HepG2 (cell line): ENCODE measurements at regions not wholly inside any gene's neighbourhood (a gene's known extent, or its start where the extent isn't known, plus 50 kb on each side); places are given as distances from the start of the nearest gene placed in this dataset.

Experiments
- ATAC-seq: fragments of 200-7000 bp; cut with Tn5 transposase; 3 replicates; pipeline ENCODE4 v1.9.1; 2020; ENCODE audit warnings: mild to moderate bottlenecking, moderate library complexity
- BruUV-seq: library from RNA; stranded (reverse); fragments of 400-500 nt; replicated peaks from 2 replicates; lab custom pipeline; 2021; lab: Mats Ljungman, UMichigan
- CTCF ChIA-PET: fragments of 300-600 bp; formaldehyde crosslinking; extraction: SDS; loops from one replicate; lab custom pipeline; 2021; ENCODE audit warnings: low total read pairs, inconsistent platforms, low intra/inter-chr PET ratio; lab: Yijun Ruan, JAX
- POLR2A ChIA-PET: fragments of 350-600 bp; sonication (Branson Sonifier 250); formaldehyde crosslinking; loops from one replicate; lab custom pipeline; 2020; ENCODE audit warnings: antibody characterized with exemption, inconsistent platforms; lab: Yijun Ruan, JAX
- DNase-seq: peaks from one replicate; pipeline ENCODE4 v3.0.0-alpha.2; 2015; ENCODE audit warnings: low spot score
- FAIRE-seq: peaks from 3 replicates; lab custom pipeline; 2011; peaks lifted over from hg19 to GRCh38; lab: Jason Lieb, UNC
- H2AFZ ChIP-seq: one replicate; pipeline ENCODE4 v1.6.1; 2011; ENCODE audit warnings: low read length, inconsistent platforms
- H3K27ac ChIP-seq: fragments of 300-600 bp; 3 replicates; pipeline ENCODE4 v1.8.0; 2011; ENCODE audit warnings: mixed run types, mild to moderate bottlenecking, mixed read lengths, low read length, inconsistent platforms; ENCODE audit not compliant: insufficient read depth; ENCODE audit errors: extremely low read length
- H3K27me3 ChIP-seq, 2 experiments: fragments of 200-600 bp in 1 of 2; 2 replicates in 1 of 2; 3 replicates in 1 of 2; pipeline versions ENCODE4 v1.6.0 to v1.8.0; 2011; ENCODE audit warnings: low read length in 2 of 2, mild to moderate bottlenecking in 2 of 2, moderate library complexity in 2 of 2, inconsistent platforms in 1 of 2; ENCODE audit not compliant: insufficient read depth in 2 of 2, control insufficient read depth in 1 of 2
- H3K36me3 ChIP-seq, 2 experiments: fragments of 200-600 bp in 1 of 2; replicated peaks in 1 of 2; 2 replicates in 1 of 2; 3 replicates in 1 of 2; pipeline versions ENCODE4 v1.5.1 to v1.8.0; 2011; ENCODE audit warnings: low read length in 2 of 2, inconsistent platforms in 1 of 2; ENCODE audit not compliant: insufficient read depth in 2 of 2, control insufficient read depth in 1 of 2
- H3K4me1 ChIP-seq: 2 replicates; pipeline ENCODE4 v1.5.1; 2012; ENCODE audit warnings: low read length, inconsistent platforms; ENCODE audit not compliant: insufficient read depth
- H3K4me2 ChIP-seq: 2 replicates; pipeline ENCODE4 v1.6.0; 2011; ENCODE audit warnings: low read depth, low read length, inconsistent platforms
- H3K4me3 ChIP-seq, 3 experiments: fragments of 200-600 bp in 1 of 3; sonication (generic), shearing (Covaris generic) in 1 of 3; replicated peaks in 1 of 3; 2 replicates each; pipeline ENCODE4 v1.5.1; 2011 to 2016; ENCODE audit warnings: low read length in 3 of 3, inconsistent platforms in 2 of 3, low read depth in 2 of 3, mild to moderate bottlenecking in 2 of 3, control low read depth in 1 of 3, mixed read lengths in 1 of 3; ENCODE audit not compliant: insufficient read depth in 1 of 3
- H3K79me2 ChIP-seq: one replicate; pipeline ENCODE4 v1.6.1; 2011; ENCODE audit warnings: low read length, inconsistent platforms; ENCODE audit not compliant: insufficient read depth
- H3K9ac ChIP-seq: 2 replicates; pipeline ENCODE4 v1.6.0; 2011; ENCODE audit warnings: mild to moderate bottlenecking, low read depth, low read length, inconsistent platforms; ENCODE audit not compliant: insufficient read depth
- H3K9me3 ChIP-seq: 2 replicates; pipeline ENCODE4 v1.5.1; 2012; ENCODE audit warnings: mild to moderate bottlenecking, low read length
- H4K20me1 ChIP-seq: 2 replicates; pipeline ENCODE4 v1.6.0; 2011; ENCODE audit warnings: inconsistent platforms, mild to moderate bottlenecking, low read length, moderate library complexity; ENCODE audit not compliant: insufficient read depth
- ESRRA ChIP-seq: sonication (generic); formaldehyde crosslinking; IDR thresholded peaks from 2 replicates; pipeline ENCODE4 v1.5.1; 2020; ENCODE audit warnings: mild to moderate bottlenecking, low read depth, missing genetic modification reagents
- MZF1 ChIP-seq: sonication (generic); formaldehyde crosslinking; IDR thresholded peaks from 2 replicates; pipeline ENCODE4 v1.8.1; 2023; ENCODE audit warnings: mild to moderate bottlenecking, missing genetic modification reagents, borderline replicate concordance
- PITX1 ChIP-seq: sonication (generic); formaldehyde crosslinking; IDR thresholded peaks from 2 replicates; pipeline ENCODE4 v1.5.1; 2020; ENCODE audit warnings: mild to moderate bottlenecking, missing genetic modification reagents
- PRDM4 ChIP-seq: sonication (generic); formaldehyde crosslinking; IDR thresholded peaks from 2 replicates; pipeline ENCODE4 v1.9.0; 2021; ENCODE audit warnings: missing genetic modification reagents, borderline replicate concordance
- SIX4 ChIP-seq: sonication (generic); formaldehyde crosslinking; IDR thresholded peaks from 2 replicates; pipeline ENCODE4 v1.4.0; 2020; ENCODE audit warnings: missing genetic modification reagents
- SP1 ChIP-seq, 2 experiments: fragments of 450-650 bp in 1 of 2; sonication (generic) in 1 of 2; formaldehyde crosslinking in 1 of 2; IDR thresholded peaks; 2 replicates each; pipeline versions ENCODE4 v1.4.0 to v1.6.1; 2016 to 2020; ENCODE audit warnings: missing genetic modification reagents in 1 of 2
- SUZ12 ChIP-seq: fragments of 150-350 bp; IDR thresholded peaks from 2 replicates; pipeline ENCODE4 v1.6.1; 2014; ENCODE audit warnings: low read depth, low read length
- TBP ChIP-seq: sonication (generic); formaldehyde crosslinking; IDR thresholded peaks from 2 replicates; pipeline ENCODE4 v1.5.0; 2020; ENCODE audit warnings: missing genetic modification reagents
- TBX3 ChIP-seq: fragments of 450-650 bp; IDR thresholded peaks from 2 replicates; pipeline ENCODE4 v1.6.1; 2017; ENCODE audit warnings: antibody characterized with exemption, mild to moderate bottlenecking, inconsistent platforms, borderline replicate concordance
- TFDP1 ChIP-seq: IDR thresholded peaks from 2 replicates; pipeline ENCODE4 v1.6.1; 2016; ENCODE audit warnings: missing compliant biosample characterization, missing genetic modification reagents, borderline replicate concordance
- TRIM24 ChIP-seq: sonication (generic); formaldehyde crosslinking; IDR thresholded peaks from 2 replicates; pipeline ENCODE4 v1.8.0; 2022; ENCODE audit warnings: mild to moderate bottlenecking, missing genetic modification reagents
- YEATS2 ChIP-seq: sonication (generic); formaldehyde crosslinking; IDR thresholded peaks from 2 replicates; pipeline ENCODE4 v1.4.0; 2020; ENCODE audit warnings: missing genetic modification reagents, borderline replicate concordance
- ZBTB21 ChIP-seq: sonication (generic); formaldehyde crosslinking; IDR thresholded peaks from 2 replicates; pipeline ENCODE4 v1.4.0; 2020; ENCODE audit warnings: missing genetic modification reagents
- ZFP36 ChIP-seq: fragments of 150-350 bp; IDR thresholded peaks from 2 replicates; pipeline ENCODE4 v1.6.1; 2018; ENCODE audit warnings: borderline replicate concordance, low read length, low read depth; ENCODE audit not compliant: partially characterized antibody
- ZNF367 ChIP-seq: sonication (generic); formaldehyde crosslinking; IDR thresholded peaks from 2 replicates; pipeline ENCODE4 v1.4.0; 2020; ENCODE audit warnings: missing genetic modification reagents, borderline replicate concordance
- ZNF543 ChIP-seq: sonication (generic); formaldehyde crosslinking; IDR thresholded peaks from 2 replicates; pipeline ENCODE4 v1.4.0; 2020; ENCODE audit warnings: mild to moderate bottlenecking, missing genetic modification reagents
- WGBS: methylation state at CpG from one replicate; pipeline ENCODE4 v1.1.6; 2017; ENCODE audit warnings: low lambda C conversion rate; 5-methylcytosine and 5-hydroxymethylcytosine counted together
- in situ Hi-C: cut with HindIII; loops from 2 replicates; pipeline ENCODE4 v1.10.0; 2017; ENCODE audit warnings: low pct_unique_long_range_greater_than_20kb; ENCODE audit not compliant: extremely low pct_ligation_motif_present
- intact Hi-C: fragments of 100-400 bp; cut with micrococcal nuclease; formaldehyde crosslinking; loops from one replicate; pipeline ENCODE4 v1.10.0; 2022; ENCODE audit not compliant: unreplicated experiment

GRCh38 chr1:47513393-47513792 is 75.5 kb downstream of the FOXD2 start:
- ChIA-PET CTCF (no interaction called here), POLR2A (no interaction called here)
- peaks cover 6 to 58% of the 10 kb centered on the region in 2 experiments for H3K27me3 ChIP-seq
- FAIRE-seq, result no peak
- no peak for DNase-seq
- no peak overlapping the region for H3K4me3 ChIP-seq
- H4K20me1 ChIP-seq, result peaks cover 3% of the 10 kb centered on the region; the same call in 1 of the 2 replicates
- no peak overlapping the region for H3K9ac ChIP-seq
- H3K79me2 ChIP-seq, result no peaks in the 10 kb centered on the region
- 15% methylated on average over 3 of the region's 3 CpGs for WGBS
- H3K27ac ChIP-seq, result no peak overlapping the region
- in situ Hi-C loops (no loop called here), intact Hi-C loops (no loop called here)
- no peak overlapping the region for H2AFZ ChIP-seq
- H3K4me2 ChIP-seq, result no peak overlapping the region
- no peak for TF ChIP-seq YEATS2
- TF ChIP-seq TBX3, result no peak
- TF ChIP-seq ESRRA, result no peak
- TF ChIP-seq ZBTB21, result no peak
- TF ChIP-seq MZF1, result no peak
- TF ChIP-seq SP1 (IDR thresholded peaks at IDR 0.05), result no peak
- no peak for TF ChIP-seq SP1 (CRISPR knock-in tag; IDR thresholded peaks at IDR 0.05)
- TF ChIP-seq SUZ12, result no peak
- no peak for TF ChIP-seq ZNF543
- no peak for TF ChIP-seq PITX1 (CRISPR knock-in tag)
- no peak for TF ChIP-seq ZNF367 (CRISPR knock-in tag)
- no peak for TF ChIP-seq TBP (CRISPR knock-in tag)
- TF ChIP-seq TRIM24 (CRISPR knock-in tag), result no peak
- no peak for TF ChIP-seq ZFP36
- TF ChIP-seq SIX4 (CRISPR knock-in tag), result no peak
- no peak for TF ChIP-seq PRDM4
- TF ChIP-seq TFDP1 (CRISPR knock-in tag), result no peak
- TF ChIP-seq, all 625 proteins: peak for 0
- Histone ChIP-seq H3K9me3 (no peaks in the 10 kb centered on the region), H3K4me1 (peaks cover 8% of the 10 kb centered on the region), H3K36me3 (no peaks in the 10 kb centered on the region)
- BruUV-seq, result no TSS peak
- no peak for ATAC-seq
